ENCODE measurements at regions not wholly inside any gene's neighbourhood (a gene's known extent, or its start where the extent isn't known, plus 50 kb on each side); places are given as distances from the start of the nearest gene placed in this dataset.
"Not testable (repeated sequence)": the region's sequence is repeated elsewhere in the genome, so short reads cannot be mapped to it uniquely, and the experiment has no call there.

DNA sequence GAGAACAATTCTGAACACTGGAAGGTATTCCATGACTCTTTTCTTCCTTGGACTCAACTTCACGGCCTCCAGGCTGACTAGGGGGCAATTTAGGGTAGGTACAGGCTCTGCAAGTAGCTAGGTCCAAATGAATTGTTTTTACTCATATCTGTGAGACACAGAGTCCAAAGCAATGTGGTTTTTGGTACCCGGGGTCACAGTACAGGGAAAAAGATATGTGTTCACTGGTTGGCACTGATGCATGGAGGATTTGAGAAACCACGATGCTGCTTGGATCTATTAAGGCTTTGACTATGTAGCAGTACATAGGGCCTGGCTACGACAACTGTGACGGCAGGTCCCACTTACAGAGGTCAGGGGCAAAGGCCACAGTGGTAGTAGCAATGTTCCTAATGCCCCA is 200.6 kb downstream of the DUSP10 start:
- no peak for DNase-seq

DNA sequence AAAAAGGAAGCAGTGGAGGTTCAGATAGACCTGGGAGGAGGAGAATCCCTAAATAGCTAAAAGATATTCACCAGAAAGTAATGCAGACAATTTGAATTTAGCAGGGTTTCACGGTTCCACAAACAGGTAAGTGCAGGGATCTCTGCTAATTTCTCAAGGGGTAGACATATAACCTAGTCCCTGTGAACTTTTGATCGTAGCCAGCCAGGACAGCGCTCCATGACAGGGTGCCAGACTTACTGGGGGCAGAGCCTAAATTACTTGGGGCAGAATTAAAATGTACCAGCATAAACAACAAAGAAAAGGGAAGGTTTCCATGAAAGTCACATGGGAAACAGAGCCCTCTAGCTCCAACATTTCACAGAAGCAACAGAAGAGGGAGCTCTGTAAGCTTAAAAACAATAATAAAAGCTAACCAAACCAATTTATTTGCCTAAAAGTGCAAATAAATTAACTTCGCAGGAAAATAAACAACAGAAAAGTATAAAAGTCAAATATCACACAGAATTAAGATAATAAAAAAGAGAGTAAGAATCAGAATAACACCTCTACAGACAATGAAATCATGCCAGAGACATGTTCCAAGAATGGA is 198.3 kb downstream of the DUSP10 start:
- peak; percentile 10 for DNase-seq

DNA sequence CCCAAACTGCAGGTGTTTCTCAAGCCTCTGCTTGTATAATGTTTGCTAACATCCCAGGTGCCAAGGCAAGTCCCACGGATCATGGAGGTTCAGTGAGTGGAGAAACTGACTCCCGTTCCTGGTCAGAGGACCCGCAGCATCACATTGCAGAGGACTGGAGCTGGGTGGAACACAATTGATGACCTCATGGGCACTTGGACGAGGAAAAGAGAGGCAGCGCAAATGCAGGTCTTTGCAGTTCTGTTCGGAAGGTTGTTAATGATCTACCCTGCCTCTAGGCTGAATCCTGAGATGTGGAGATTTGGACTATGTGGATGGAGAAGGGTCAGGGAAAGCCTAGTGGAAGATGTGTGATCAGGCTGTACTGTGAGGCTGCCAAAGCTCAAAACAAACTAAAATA is 192.9 kb downstream of the DUSP10 start:
- DNase-seq, result no peak

DNA sequence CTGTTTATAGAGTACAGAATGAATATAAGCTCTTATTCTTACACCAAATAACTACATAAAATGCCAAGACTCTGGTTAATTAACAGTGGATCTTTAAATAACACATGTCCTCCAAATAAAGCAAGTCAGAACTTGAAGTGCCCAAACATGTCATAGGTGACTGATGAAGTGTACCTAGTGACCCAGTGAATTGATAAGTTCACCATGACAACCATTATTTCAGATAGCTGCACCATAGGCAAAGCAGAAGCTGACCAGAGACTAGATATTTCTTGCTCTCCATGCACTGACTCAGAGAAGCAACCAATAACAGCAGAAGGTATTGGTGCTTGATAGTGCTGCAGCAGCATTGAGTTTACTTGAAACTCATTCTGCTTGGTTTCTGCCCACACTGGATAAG is 192.1 kb downstream of the DUSP10 start:
- DNase-seq, result no peak

DNA sequence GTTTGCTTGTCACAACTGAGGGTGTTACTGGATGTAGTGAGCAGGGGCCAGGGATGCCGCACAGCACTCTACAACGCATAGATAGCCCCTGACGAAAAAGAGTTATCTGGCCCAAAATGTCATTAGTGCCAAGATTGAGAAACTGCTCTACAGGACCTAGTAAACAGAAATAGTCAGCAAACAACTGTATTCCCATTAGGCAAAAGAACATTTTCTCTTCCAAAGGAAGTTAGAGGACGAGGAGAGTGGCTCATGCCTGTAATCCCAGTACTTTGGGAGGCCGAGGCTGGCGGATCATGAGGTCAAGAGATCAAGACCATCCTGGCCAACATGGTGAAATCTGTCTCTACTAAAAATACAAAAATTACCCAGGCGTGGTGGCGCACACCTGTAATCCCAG is 189.1 kb downstream of the DUSP10 start:
- DNase-seq, result not testable (repeated sequence)

DNA sequence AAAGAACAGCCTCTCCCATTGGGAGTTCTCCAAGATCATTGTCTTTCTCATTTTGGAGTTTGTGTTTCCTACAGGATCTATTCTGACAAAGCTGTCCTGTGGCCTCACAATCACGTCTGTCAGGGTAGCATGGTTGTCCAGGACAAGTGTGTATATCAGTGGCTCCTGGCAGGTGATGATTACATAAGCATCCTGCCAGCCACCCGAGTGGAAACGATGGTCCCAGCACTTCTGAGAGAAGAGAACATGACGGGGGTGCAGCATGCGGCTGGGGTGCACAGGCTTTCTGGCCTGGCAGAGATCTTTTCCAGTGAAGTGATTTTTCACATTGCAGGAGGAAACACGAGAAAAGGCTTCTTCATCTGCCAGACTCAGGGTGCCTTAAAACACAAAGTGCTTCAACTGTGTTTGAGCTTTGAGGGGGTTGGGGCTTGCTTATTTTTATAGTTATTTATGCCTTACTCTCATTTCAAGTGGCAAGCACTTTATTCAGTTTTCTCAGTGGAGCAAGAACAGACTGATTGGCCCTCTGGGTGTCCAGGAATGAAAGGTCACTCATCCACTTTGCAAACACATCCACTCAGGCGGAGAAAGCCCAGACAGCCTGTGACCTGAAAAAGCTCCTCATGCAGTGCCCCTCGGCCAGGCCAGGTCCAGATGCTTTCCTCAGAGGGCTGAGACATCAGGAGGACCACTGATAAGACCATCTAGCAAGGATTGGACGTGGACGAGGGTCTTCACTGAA is 186.0 kb downstream of the DUSP10 start:
- DNase-seq, result no peak

DNA sequence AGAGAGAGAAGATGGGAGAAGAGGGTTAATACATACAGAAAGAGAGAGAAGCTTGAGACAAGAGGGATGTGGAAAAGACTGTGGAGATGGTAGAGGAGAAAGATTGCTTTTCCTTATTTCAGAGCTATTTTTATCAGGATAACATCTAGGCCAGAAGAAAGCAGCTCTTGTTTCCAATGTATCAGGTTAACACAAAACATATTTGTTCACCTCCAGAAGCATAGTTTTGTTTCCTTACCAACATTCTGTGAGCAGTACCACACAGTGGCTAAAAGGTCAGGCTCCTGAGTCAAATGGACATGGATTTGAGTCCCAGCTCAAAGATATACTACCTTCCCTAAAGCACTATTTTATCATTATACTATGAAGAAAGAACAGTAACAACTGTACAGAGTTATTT is 185.5 kb downstream of the DUSP10 start:
- DNase-seq, result no peak

DNA sequence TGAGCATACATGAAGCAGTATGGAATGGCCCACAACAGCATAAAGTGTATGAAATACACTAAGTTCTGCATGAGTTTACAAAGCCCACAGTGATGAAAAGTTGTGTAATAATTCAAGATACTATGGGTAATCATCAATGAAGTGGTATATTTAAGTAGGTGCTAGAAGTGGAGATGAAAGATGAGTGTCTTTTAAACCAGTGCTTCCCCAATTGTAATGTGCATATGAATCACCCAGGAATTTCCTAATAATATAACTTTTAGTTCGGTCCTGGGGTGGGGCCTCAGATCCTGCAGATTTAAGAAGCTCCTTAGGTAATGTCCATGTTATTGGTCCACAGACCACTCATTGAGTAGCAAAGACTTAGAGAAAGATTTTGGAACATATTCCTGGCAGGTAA is 184.9 kb downstream of the DUSP10 start:
- no peak for DNase-seq

DNA sequence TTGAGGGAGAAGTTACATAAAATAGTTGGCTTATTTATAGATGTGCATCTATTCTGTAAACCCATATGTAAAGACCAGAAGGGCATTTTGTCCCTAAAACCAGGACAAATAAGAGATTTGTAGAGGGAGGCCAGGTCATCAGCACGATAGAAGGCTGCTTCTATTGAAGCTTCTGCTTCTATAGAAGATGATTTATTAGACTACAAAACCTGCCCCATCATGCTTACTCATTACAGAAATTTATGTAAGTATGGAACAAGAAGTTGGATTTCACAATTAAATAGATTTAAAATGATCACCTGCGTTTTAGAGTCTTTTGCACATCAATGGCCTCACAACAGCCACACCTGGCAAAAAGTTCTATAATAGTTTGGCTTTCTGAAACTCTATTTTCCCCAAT is 183.5 kb downstream of the DUSP10 start:
- no peak for DNase-seq

DNA sequence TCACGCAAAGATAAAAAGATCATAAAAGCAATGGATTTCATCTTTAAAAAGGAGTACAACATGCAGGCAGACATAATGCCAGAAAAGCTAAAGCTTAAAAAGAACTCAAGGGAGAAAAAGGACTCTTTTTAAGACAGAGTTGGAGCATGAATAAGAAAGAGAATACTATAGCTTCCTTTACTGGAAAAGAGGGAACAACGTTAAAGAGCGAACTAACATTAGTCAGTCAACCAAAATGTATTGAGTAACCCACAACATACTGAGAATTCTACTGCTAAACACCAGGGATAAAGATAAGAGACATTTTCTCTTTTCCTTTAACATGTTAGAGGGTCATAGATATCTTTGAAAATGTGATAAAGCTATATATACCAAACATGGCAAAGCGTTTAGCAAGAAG is 182.0 kb downstream of the DUSP10 start:
- no peak for DNase-seq

DNA sequence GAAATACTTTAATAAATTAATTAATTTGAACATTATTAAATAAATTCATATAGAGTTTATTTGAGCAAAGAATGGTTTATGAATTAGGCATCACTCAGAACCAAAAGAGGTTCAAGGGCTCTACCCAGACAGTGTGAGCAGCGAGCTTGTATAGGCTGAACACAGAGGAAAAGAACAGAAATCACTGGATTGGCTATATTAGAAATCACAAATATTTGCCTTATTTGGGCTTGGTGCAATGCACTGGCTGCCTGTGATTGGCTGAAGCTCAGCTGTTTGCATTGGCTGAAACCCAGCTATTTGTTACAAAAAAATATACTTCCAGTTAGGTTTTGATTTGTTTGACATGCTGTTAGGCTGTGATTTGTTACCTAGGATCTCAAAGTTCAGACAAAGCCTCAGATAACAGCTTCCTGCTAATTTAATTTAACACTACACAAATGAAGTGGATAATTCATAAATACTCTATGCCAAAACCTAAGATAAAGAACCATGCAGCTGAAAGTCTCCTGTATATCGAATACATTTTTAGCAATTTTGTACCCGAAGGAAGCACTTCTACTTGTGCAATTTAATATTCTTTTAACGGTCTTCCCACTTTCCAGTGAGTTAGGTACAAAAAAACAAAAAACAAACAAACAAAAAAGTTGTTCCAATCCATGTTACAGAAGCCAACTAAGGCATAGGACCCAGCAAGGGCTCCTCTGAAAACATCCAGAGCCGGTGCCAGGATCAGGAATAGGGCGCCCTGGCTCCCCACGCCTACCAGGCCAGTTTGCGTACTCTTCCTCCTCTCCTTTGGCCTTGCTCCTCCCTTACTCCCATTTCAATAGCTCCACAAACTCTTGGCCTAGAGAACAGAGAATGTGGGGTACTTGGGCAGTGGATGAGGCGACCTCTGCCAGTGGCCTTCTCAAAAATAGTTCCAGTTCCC is 179.1 kb downstream of the DUSP10 start:
- DNase-seq, result no peak

DNA sequence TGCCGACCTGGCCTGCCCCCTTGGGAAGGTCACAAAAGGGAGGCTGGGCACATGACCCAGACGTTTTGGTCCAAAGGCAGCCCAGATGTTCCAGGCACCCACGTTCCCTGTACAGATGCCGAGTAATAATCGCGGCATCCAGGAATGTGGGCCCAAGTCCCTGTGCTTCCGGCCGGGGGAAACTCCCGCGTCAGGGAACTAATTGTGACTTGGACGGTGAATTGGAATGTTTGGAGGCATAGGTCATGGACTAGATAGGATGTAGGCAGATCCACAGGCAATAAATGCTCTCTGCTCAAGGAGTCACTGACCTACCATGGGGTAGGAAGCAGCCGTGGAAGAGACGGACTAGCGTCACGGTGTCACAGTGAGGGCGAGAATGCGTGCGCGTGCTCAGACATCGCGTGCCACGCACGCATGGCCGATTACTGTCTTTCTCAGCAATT is 178.4 kb downstream of the DUSP10 start:
- no peak for DNase-seq

DNA sequence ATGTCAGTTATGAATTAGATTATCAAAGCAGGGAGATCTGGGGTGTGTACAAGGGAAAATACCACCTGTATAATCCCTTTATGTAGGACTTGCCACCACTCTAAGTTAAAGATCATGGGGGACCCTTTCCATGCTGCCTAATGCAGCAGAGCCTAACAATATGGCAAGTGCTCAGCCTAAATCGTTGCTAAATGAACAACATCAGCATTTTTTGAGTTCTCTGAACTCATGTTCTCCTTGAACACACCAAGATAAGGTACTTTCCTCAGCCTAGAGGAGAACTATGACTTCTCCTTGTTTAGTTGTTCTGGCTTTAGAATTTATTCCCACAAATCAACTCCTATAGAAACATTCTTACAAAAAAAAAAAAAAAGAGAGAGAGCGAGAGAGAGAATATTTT is 177.0 kb downstream of the DUSP10 start:
- no peak for DNase-seq

DNA sequence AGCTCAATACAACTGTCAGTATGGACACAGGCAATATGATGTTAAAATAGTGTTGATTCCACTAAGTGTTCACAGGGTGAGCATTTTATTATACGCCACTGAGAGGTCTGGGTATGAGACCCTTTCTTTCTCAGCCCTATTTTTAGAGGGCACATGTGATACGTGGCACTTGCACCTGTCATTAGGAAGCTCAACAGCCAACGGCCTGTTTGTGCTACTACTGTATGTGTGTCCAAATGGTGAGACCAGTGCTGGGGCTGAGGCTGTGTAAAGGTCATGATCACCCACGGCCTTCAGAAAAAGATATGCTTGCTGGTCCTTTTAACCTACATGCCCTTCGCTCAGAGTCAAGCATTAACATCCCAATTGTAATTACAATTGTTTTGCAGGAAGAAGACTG is 176.2 kb downstream of the DUSP10 start:
- DNase-seq, result no peak

DNA sequence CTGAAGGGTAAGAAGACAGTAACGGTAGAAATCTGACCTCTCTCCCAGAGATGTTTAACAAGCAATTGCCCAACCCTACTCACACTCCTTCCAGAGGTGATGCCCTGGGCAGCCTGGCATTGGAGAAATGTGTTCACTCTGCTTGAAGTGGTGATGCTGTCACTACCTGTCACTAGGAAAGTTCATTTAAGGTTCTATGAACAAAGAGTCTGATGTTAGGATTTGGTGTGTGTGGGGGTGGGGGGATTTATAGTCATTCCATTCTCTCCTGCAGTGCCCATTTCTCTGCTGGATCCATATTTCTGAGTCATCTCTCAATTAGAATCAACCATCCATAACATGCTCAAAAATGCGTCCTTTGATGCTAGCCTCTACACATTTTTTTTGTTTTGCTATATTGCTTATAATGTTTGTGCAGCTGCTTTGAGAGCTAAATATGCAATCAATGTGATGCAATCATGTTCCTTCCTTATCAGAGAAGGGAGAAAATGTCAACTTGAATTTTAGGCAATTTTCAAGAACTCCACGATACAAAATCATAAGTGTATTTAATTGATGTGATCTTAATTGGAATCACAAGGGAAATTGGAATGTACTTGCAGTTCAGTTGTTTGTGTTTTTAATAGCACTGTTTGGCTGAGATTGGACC is 173.9 kb downstream of the DUSP10 start:
- no peak for DNase-seq

DNA sequence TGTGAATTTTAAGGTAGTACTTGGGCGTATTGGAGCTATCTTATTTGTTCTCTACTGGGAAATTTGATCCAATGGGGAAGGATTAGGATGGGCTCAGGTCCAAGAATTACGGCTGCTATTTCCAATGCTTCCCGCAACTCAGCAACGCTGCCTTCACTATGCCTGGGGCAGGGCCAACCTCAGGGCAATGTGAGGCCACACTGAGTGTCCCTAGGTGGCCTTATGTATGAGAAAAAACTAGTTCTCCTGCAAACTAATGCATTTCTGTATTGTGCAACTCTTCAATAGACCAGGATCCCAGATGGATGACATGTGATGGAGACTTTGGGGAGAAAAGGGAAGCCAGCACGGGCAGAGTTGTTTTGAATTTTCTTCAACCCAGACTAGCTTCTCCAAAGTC is 168.1 kb downstream of the DUSP10 start:
- no peak for DNase-seq

DNA sequence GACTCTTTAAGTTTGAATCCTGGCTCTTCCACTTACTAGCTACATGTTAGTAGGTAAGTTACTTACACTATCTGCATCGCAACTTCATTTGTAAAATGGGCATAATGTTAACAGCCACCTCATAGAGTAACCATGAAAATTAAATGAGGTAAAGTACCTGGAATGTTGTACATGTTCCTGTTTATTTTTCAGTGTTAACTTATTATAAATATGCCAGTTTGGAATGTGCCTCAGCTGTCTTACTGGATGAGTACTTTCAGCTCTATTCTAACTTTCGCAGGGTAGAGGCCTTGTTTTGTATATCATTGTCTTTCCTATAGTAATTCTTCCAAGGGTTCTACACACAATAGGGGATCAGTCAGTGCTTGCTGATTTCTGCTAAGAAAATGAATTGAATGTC is 167.4 kb downstream of the DUSP10 start:
- no peak for DNase-seq

DNA sequence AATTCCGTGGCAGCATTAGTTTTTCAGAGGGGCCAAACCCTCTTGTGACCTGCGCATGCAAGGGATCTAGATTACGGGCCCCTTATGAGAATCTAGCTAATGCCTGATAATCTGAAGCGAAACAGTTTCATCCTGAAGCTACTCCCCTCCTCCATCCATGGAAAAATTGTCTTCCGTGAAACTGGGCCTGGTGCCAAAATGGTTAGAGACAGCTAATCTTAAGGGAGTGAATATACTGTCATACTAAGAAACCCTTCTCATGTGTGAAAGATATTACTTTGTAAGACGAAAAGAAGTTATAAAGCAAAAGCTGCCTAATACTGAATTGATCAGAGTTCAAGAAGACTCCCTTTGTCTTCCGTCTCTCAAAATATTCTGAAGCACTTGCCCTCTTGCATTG is 166.3 kb downstream of the DUSP10 start:
- DNase-seq, result no peak

DNA sequence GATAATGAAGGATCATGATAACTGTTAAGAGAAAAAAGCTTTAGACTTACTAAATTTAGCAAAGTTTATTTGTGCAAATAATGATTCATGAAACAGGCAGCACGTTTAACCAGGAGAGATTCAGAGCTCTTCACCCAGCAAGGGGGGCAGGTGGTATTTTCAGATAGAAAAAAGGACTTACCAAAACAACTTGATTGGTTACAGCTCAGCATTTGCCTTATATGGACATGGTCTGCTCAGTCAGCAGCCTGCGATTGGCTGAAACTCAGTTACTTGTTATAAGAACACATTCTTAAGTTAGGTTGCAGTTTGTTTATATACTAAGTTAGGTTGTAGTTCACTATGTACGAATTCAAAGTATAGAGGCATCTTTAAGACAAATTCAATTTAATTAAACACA is 165.6 kb downstream of the DUSP10 start:
- no peak for DNase-seq

DNA sequence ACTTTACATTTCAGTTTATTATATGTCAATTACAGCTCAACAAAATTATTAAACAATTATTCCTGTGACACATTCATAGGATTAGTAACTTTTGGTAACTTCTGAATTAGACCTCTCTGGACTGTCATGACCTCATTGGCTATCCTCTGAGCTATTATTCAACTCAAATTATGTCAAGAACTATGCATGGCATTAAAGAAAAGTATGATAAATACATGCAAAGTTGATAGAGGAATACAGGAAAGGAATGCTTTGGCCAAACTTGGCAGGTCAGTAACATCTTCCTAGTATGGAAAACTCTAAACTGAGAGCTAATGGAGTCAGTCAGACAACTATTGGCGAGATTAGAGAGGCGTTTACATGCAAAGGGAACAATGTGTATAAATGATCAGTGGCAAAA is 158.4 kb downstream of the DUSP10 start:
- no peak for DNase-seq

DNA sequence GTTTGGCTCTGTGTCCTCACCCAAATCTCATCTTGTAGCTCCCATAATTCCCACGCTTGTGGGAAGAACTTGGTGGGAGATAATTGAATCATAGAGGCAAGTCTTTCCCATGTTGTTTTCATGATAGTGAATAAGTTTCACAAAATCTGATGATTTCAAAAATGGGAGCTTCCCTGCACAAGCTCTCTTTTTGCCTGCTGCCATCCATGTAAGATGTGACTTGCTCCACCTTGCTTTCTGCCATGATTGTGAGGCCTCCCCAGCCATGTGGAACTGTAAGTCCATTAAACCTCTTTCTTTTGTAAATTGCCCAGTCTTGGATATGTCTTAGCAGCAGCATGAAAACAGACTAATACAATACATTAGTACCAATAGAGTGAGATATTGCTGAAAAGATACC is 154.9 kb downstream of the DUSP10 start:
- DNase-seq, result not testable (repeated sequence)

DNA sequence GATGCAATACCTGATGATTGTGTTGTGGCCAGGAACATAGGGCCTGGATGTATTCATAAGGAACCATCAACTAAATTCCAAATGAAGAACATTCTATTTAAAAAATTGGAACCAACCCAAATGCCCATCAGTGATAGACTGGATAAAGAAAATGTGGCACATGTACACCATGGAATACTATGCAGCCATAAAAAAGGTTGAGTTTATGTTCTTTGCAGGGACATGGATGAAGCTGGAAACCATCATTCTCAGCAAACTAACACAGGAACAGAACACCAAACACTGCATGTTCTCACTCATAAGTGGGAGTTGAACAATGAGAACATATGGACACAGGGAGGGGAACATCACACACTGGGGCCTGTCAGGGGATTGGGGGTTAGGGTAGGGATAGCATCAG is 150.6 kb downstream of the DUSP10 start:
- DNase-seq, result not testable (repeated sequence)

DNA sequence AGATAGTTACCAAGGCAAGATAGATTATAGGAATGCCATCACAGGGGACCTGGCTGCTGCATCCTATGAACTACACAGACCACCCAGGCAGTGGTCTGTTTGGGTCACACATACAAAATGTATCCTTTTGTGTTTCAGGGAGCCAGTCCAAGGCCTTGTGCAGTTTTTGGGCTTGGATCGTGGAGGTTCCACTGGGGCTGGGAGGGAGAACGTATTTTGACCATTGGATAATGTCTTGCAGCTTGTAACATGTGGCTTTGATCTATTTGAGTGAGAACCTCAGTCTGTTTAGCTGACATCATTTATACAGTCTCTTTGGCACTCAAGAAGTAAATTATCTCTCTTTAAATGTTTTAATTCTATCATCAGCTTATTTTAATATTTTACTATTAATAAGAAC is 147.3 kb downstream of the DUSP10 start:
- no peak for DNase-seq

Measured in CD4-positive, alpha-beta T cell treated with Interleukin-21 for 1 hour (primary cell).